H1 (cell line): ENCODE measurements at regions not wholly inside any gene's neighbourhood (a gene's known extent, or its start where the extent isn't known, plus 50 kb on each side); places are given as distances from the start of the nearest gene placed in this dataset.

Experiments used
- CBX8 ChIP-seq: fragments of 300-800, 300-1000 bp; sonication (generic); IDR thresholded peaks from 2 replicates; pipeline ENCODE4 v1.7.1; 2016; ENCODE audit warnings: low read depth, low read length, borderline replicate concordance
- CHD2 ChIP-seq: IDR thresholded peaks from 2 replicates; pipeline ENCODE4 v1.6.1; 2012; ENCODE audit warnings: low read length, improper control_type of control experiment
- CTCF ChIP-seq, 3 experiments: IDR thresholded peaks; 1 replicate in 2 of 3; 2 replicates in 1 of 3; pipeline versions ENCODE4 v1.5.1 to v1.6.1; 2011; ENCODE audit warnings: low read length in 3 of 3, mild to moderate bottlenecking in 3 of 3, inconsistent platforms in 2 of 3, low read depth in 1 of 3, moderate library complexity in 1 of 3; ENCODE audit not compliant: insufficient read depth in 1 of 3; ENCODE audit errors: control extremely low read depth in 1 of 3
- EZH2 ChIP-seq: fragments of 200-600 bp; sonication (generic); IDR thresholded peaks from 2 replicates; pipeline ENCODE4 v1.7.1; 2012; ENCODE audit warnings: low read depth, mild to moderate bottlenecking, moderate library complexity, low read length, inconsistent platforms; ENCODE audit not compliant: severe bottlenecking
- POLR2A ChIP-seq, 2 experiments: IDR thresholded peaks; 1 replicate in 1 of 2; 2 replicates in 1 of 2; pipeline ENCODE4 v1.6.1; 2011; ENCODE audit warnings: low read depth in 2 of 2, low read length in 2 of 2, mild to moderate bottlenecking in 2 of 2; ENCODE audit errors: control extremely low read depth in 1 of 2
- POLR2AphosphoS5 ChIP-seq: IDR thresholded peaks from 2 replicates; pipeline ENCODE4 v1.6.1; 2011; ENCODE audit warnings: low read depth, low read length
- USF2 ChIP-seq: IDR thresholded peaks from 2 replicates; pipeline ENCODE4 v1.6.1; 2011; ENCODE audit warnings: low read length, improper control_type of control experiment
- ZNF274 ChIP-seq: IDR thresholded peaks from 2 replicates; pipeline ENCODE4 v1.7.0; 2012; ENCODE audit warnings: low read length, borderline replicate concordance; ENCODE audit errors: extremely low read depth
- TF ChIP-seq, protein P1 (sequence below): IDR thresholded peaks from 2 replicates; pipeline ENCODE4 v1.6.1; 2012; ENCODE audit warnings: inconsistent platforms

- TF ChIP-seq, protein P1, sequence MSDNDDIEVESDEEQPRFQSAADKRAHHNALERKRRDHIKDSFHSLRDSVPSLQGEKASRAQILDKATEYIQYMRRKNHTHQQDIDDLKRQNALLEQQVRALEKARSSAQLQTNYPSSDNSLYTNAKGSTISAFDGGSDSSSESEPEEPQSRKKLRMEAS = no peak
- TF ChIP-seq CTCF (IDR thresholded peaks at IDR 0.05; ENCODE audit: control extremely low read depth in 1 of 3, insufficient read depth in 1 of 3, low read depth in 1 of 3, low read length in 3 of 3) = no peak
- no peak for TF ChIP-seq CBX8
- TF ChIP-seq ZNF274 = no peak
- no peak for TF ChIP-seq EZH2
- no peak for TF ChIP-seq POLR2A (IDR thresholded peaks at IDR 0.05; ENCODE audit: control extremely low read depth in 1 of 2, low read depth in 2 of 2, low read length in 2 of 2)
- TF ChIP-seq USF2 = no peak
- no peak for TF ChIP-seq POLR2AphosphoS5
- no peak for TF ChIP-seq CHD2
Observed at GRCh38 chr2:145657265-145657664, 1137.3 kb upstream of the ZEB2 start.
